K562 (cell line): ENCODE measurements at regions not wholly inside any gene's neighbourhood (a gene's known extent, or its start where the extent isn't known, plus 50 kb on each side); places are given as distances from the start of the nearest gene placed in this dataset.

Experiments
- ATAC-seq: fragments of 200-7000 bp; cut with Tn5 transposase; 3 replicates; pipeline ENCODE4 v1.9.1; 2020; ENCODE audit warnings: moderate library complexity
- BruUV-seq: library from RNA; stranded (reverse); fragments of 400-500 nt; replicated peaks from 2 replicates; lab custom pipeline; 2021; lab: Mats Ljungman, UMichigan
- CTCF ChIA-PET: fragments of 300-600 bp; formaldehyde crosslinking; extraction: SDS; loops from one replicate; lab custom pipeline; 2021; ENCODE audit warnings: low intra/inter-chr PET ratio; lab: Yijun Ruan, JAX
- POLR2A ChIA-PET: fragments of 300-600, 350-650 bp; sonication (Branson Sonifier 250); formaldehyde crosslinking; extraction: SDS; loops from one replicate; lab custom pipeline; 2021; ENCODE audit warnings: antibody characterized with exemption, inconsistent platforms; lab: Yijun Ruan, JAX
- DNase-seq, 4 experiments: peaks; one replicate each; pipeline versions ENCODE4 v3.0.0 to v3.0.0-alpha.2; 2011 to 2018; ENCODE audit warnings: low spot score in 3 of 4, mixed read lengths in 3 of 4; ENCODE audit errors: extremely low read depth in 1 of 4
- FAIRE-seq: peaks from 2 replicates; lab custom pipeline; 2011; peaks lifted over from hg19 to GRCh38; lab: Jason Lieb, UNC
- H2AFZ ChIP-seq: 2 replicates; pipeline ENCODE4 v1.6.0; 2011; ENCODE audit warnings: low read depth, low read length, control low read depth, inconsistent platforms
- H3K27ac ChIP-seq: fragments of 200-600 bp; 3 replicates; pipeline ENCODE4 v1.8.0; 2011; ENCODE audit warnings: low read depth, mild to moderate bottlenecking, control low read depth, inconsistent platforms, low read length, moderate library complexity, mixed read lengths; ENCODE audit errors: extremely low read depth
- H3K27me3 ChIP-seq, 2 experiments: fragments of 300-600 bp in 1 of 2; 2 replicates in 1 of 2; 3 replicates in 1 of 2; pipeline versions ENCODE4 v1.6.0 to v1.8.0; 2011; ENCODE audit warnings: inconsistent platforms in 2 of 2, low read length in 2 of 2, mild to moderate bottlenecking in 1 of 2, mixed read lengths in 1 of 2, moderate library complexity in 1 of 2; ENCODE audit not compliant: control insufficient read depth in 2 of 2, insufficient read depth in 2 of 2
- H3K36me3 ChIP-seq: fragments of 300-600 bp; 3 replicates; pipeline ENCODE4 v1.8.0; 2011; ENCODE audit warnings: mild to moderate bottlenecking, low read length, inconsistent platforms; ENCODE audit not compliant: control insufficient read depth, insufficient read depth
- H3K4me1 ChIP-seq, 2 experiments: fragments of 200-600 bp in 1 of 2; replicated peaks in 1 of 2; 2 replicates in 1 of 2; 3 replicates in 1 of 2; pipeline versions ENCODE4 v1.5.1 to v1.8.0; 2011; ENCODE audit warnings: inconsistent platforms in 2 of 2, low read length in 2 of 2, mild to moderate bottlenecking in 1 of 2, mixed read lengths in 1 of 2, moderate library complexity in 1 of 2; ENCODE audit not compliant: control insufficient read depth in 2 of 2, insufficient read depth in 2 of 2
- H3K4me2 ChIP-seq: 2 replicates; pipeline ENCODE4 v1.6.1; 2011; ENCODE audit warnings: low read length, control low read depth, inconsistent platforms, mixed read lengths; ENCODE audit not compliant: insufficient read depth
- H3K4me3 ChIP-seq: fragments of 200-600 bp; sonication (generic), shearing (Covaris generic); 2 replicates; pipeline ENCODE4 v1.5.1; 2016; ENCODE audit warnings: control low read depth, inconsistent platforms
- H3K79me2 ChIP-seq: fragments of 200-600 bp; 3 replicates; pipeline ENCODE4 v1.8.0; 2011; ENCODE audit warnings: low read length, inconsistent platforms; ENCODE audit not compliant: control insufficient read depth, insufficient read depth
- H3K9ac ChIP-seq, 2 experiments: 2 replicates each; pipeline versions ENCODE4 v1.6.0 to v1.6.1; 2011; ENCODE audit warnings: low read depth in 2 of 2, low read length in 2 of 2, control low read depth in 1 of 2, inconsistent platforms in 1 of 2, mild to moderate bottlenecking in 1 of 2, mixed read lengths in 1 of 2; ENCODE audit not compliant: insufficient read depth in 1 of 2
- H3K9me1 ChIP-seq: one replicate; pipeline ENCODE4 v1.6.0; 2011; ENCODE audit warnings: inconsistent platforms, mild to moderate bottlenecking, low read length, moderate library complexity; ENCODE audit not compliant: control insufficient read depth, insufficient read depth
- H3K9me3 ChIP-seq: replicated peaks from 2 replicates; pipeline ENCODE4 v1.5.1; 2011; ENCODE audit warnings: low read depth, low read length, inconsistent platforms; ENCODE audit not compliant: control insufficient read depth, insufficient read depth
- H4K20me1 ChIP-seq: replicated peaks from 2 replicates; pipeline ENCODE4 v1.6.1; 2011; ENCODE audit warnings: low read length, inconsistent platforms, mixed read lengths; ENCODE audit not compliant: control insufficient read depth, insufficient read depth
- CEBPB ChIP-seq: fragments of 450-650 bp; IDR thresholded peaks from 2 replicates; pipeline ENCODE4 v1.6.1; 2016; ENCODE audit warnings: missing genetic modification characterization, missing compliant biosample characterization
- ESRRB ChIP-seq: fragments of 250-450 bp; sonication (Bioruptor Pico); IDR thresholded peaks from 2 replicates; pipeline ENCODE4 v1.5.0; 2020; ENCODE audit warnings: mild to moderate bottlenecking, moderate library complexity, borderline replicate concordance
- JUN ChIP-seq, 2 experiments: sonication (generic) in 1 of 2; formaldehyde crosslinking in 1 of 2; IDR thresholded peaks; 2 replicates each; pipeline versions ENCODE4 v1.6.1 to v1.8.0; 2012 to 2022; ENCODE audit warnings: borderline replicate concordance in 2 of 2, mild to moderate bottlenecking in 2 of 2, improper control_type of control experiment in 1 of 2, low read depth in 1 of 2, low read length in 1 of 2, missing genetic modification reagents in 1 of 2
- SAP30 ChIP-seq: fragments of 200-600 bp; sonication (generic); IDR thresholded peaks from 2 replicates; pipeline ENCODE4 v1.6.1; 2012; ENCODE audit warnings: borderline replicate concordance, low read depth, mild to moderate bottlenecking, moderate library complexity, low read length, control low read depth, inconsistent platforms; ENCODE audit not compliant: insufficient read depth, poor library complexity, severe bottlenecking
- SMAD1 ChIP-seq: fragments of 150-350 bp; IDR thresholded peaks from 2 replicates; pipeline ENCODE4 v1.6.1; 2014; ENCODE audit warnings: low read length, low read depth; ENCODE audit not compliant: partially characterized antibody
- ZBTB12 ChIP-seq: fragments of 250-450 bp; sonication (Bioruptor Pico); IDR thresholded peaks from 2 replicates; pipeline ENCODE4 v1.4.0; 2020
- ZNF444 ChIP-seq: fragments of 250-450 bp; sonication (Bioruptor Pico); IDR thresholded peaks from 2 replicates; pipeline ENCODE4 v1.4.0; 2020; ENCODE audit warnings: mild to moderate bottlenecking, moderate library complexity
- WGBS: fragments of 100-300 bp; shearing (Covaris generic); methylation state at CpG from one replicate; pipeline ENCODE4 v1.1.6; 2016; ENCODE audit warnings: low coverage, mixed read lengths; ENCODE audit not compliant: insufficient coverage; ENCODE audit errors: missing lambda C conversion rate; 5-methylcytosine and 5-hydroxymethylcytosine counted together
- in situ Hi-C: fragments of 300-500 bp; cut with MboI; formaldehyde crosslinking; loops from 4 replicates; pipeline ENCODE4 v1.15.0; 2018; ENCODE audit warnings: inconsistent platforms, mixed read lengths
- intact Hi-C: fragments of 100-400 bp; cut with micrococcal nuclease; formaldehyde crosslinking; loops from 2 replicates; pipeline ENCODE4 v1.14.2; 2022
- TF ChIP-seq, protein P1 (sequence below): fragments of 200-800 bp; sonication (Bioruptor generic); IDR thresholded peaks from 2 replicates; pipeline ENCODE4 v1.6.1; 2016; ENCODE audit warnings: missing genetic modification characterization, missing compliant biosample characterization
- TF ChIP-seq, protein P2 (sequence below): fragments of 450-650 bp; formaldehyde crosslinking; conservative IDR thresholded peaks from 2 replicates; pipeline ENCODE4 v1.4.0; 2022; ENCODE audit warnings: mild to moderate bottlenecking, missing genetic modification characterization

GRCh38 chr10:117603081-117603480 lies 60.5 kb downstream of the EMX2 start (continued):
- TF ChIP-seq, protein P1, sequence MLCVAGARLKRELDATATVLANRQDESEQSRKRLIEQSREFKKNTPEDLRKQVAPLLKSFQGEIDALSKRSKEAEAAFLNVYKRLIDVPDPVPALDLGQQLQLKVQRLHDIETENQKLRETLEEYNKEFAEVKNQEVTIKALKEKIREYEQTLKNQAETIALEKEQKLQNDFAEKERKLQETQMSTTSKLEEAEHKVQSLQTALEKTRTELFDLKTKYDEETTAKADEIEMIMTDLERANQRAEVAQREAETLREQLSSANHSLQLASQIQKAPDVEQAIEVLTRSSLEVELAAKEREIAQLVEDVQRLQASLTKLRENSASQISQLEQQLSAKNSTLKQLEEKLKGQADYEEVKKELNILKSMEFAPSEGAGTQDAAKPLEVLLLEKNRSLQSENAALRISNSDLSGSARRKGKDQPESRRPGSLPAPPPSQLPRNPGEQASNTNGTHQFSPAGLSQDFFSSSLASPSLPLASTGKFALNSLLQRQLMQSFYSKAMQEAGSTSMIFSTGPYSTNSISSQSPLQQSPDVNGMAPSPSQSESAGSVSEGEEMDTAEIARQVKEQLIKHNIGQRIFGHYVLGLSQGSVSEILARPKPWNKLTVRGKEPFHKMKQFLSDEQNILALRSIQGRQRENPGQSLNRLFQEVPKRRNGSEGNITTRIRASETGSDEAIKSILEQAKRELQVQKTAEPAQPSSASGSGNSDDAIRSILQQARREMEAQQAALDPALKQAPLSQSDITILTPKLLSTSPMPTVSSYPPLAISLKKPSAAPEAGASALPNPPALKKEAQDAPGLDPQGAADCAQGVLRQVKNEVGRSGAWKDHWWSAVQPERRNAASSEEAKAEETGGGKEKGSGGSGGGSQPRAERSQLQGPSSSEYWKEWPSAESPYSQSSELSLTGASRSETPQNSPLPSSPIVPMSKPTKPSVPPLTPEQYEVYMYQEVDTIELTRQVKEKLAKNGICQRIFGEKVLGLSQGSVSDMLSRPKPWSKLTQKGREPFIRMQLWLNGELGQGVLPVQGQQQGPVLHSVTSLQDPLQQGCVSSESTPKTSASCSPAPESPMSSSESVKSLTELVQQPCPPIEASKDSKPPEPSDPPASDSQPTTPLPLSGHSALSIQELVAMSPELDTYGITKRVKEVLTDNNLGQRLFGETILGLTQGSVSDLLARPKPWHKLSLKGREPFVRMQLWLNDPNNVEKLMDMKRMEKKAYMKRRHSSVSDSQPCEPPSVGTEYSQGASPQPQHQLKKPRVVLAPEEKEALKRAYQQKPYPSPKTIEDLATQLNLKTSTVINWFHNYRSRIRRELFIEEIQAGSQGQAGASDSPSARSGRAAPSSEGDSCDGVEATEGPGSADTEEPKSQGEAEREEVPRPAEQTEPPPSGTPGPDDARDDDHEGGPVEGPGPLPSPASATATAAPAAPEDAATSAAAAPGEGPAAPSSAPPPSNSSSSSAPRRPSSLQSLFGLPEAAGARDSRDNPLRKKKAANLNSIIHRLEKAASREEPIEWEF = no peak
- TF ChIP-seq, protein P2, sequence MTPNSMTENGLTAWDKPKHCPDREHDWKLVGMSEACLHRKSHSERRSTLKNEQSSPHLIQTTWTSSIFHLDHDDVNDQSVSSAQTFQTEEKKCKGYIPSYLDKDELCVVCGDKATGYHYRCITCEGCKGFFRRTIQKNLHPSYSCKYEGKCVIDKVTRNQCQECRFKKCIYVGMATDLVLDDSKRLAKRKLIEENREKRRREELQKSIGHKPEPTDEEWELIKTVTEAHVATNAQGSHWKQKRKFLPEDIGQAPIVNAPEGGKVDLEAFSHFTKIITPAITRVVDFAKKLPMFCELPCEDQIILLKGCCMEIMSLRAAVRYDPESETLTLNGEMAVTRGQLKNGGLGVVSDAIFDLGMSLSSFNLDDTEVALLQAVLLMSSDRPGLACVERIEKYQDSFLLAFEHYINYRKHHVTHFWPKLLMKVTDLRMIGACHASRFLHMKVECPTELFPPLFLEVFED (CRISPR knock-in tag) = no peak

GRCh38 chr10:117603726-117604125 lies 61.2 kb downstream of the EMX2 start:
- no TSS peak for BruUV-seq
- TF ChIP-seq ZBTB12 (CRISPR knock-in tag) (no peak), ZNF444 (CRISPR knock-in tag) (no peak), ESRRB (CRISPR knock-in tag) (no peak), JUN (IDR thresholded peaks at IDR 0.05; ENCODE audit: borderline replicate concordance, low read depth, low read length) (no peak), JUN (CRISPR knock-in tag; IDR thresholded peaks at IDR 0.05; ENCODE audit: borderline replicate concordance) (no peak), SAP30 (no peak), SMAD1 (no peak), CEBPB (tag) (no peak)

More at GRCh38 chr10:117603726-117604125, 61.2 kb downstream of the EMX2 start:
- Histone ChIP-seq H3K4me2 (no peak overlapping the region), H3K9me3 (no peaks in the 10 kb centered on the region), H3K27me3 (peaks cover 0 to 18% of the 10 kb centered on the region in 2 experiments; a peak in 3 of 5 replicates), H3K27ac (no peak overlapping the region), H3K9ac (no peak overlapping the region), H3K79me2 (no peaks in the 10 kb centered on the region), H4K20me1 (no peaks in the 10 kb centered on the region), H2AFZ (no peak overlapping the region), H3K36me3 (no peaks in the 10 kb centered on the region), H3K4me1 (no peaks in the 10 kb centered on the region), H3K4me3 (no peak overlapping the region), H3K9me1 (no peaks in the 10 kb centered on the region)
- intact Hi-C loops (no loop called here), in situ Hi-C loops (no loop called here)
- ATAC-seq (no peak), FAIRE-seq (no peak), DNase-seq (no peak)
- WGBS = 2% methylated on average over 4 of the region's 5 CpGs
- POLR2A ChIA-PET = no interaction called here
- CTCF ChIA-PET = no interaction called here
